Mucosa of descending colon (tissue), 3 donors: ENCODE measurements at regions not wholly inside any gene's neighbourhood (a gene's known extent, or its start where the extent isn't known, plus 50 kb on each side); places are given as distances from the start of the nearest gene placed in this dataset.

Experiments used
- ATAC-seq: fragments of 200-7000 bp; cut with Tn5 transposase; one replicate; pipeline ENCODE4 v1.9.1; 2020; ENCODE audit warnings: mild to moderate bottlenecking, moderate library complexity
- DNase-seq, 3 donors: peaks; one replicate each; pipeline ENCODE4 v3.0.0-alpha.2; 2020
- H3K36me3 ChIP-seq: fragments of 200-600 bp; one replicate; pipeline ENCODE4 v1.8.0; 2021; ENCODE audit warnings: low read depth, mild to moderate bottlenecking
- H3K4me1 ChIP-seq: fragments of 200-600 bp; one replicate; pipeline ENCODE4 v1.8.0; 2021; ENCODE audit warnings: low read depth, mild to moderate bottlenecking
- H3K4me3 ChIP-seq: fragments of 200-600 bp; one replicate; pipeline ENCODE4 v1.8.0; 2021; ENCODE audit warnings: mild to moderate bottlenecking
- H3K9me3 ChIP-seq: fragments of 200-600 bp; one replicate; pipeline ENCODE4 v1.8.0; 2021; ENCODE audit warnings: mild to moderate bottlenecking
- intact Hi-C, 2 donors: fragments of 100-400 bp; cut with DNase I in 1 of 2; cut with micrococcal nuclease in 1 of 2; formaldehyde crosslinking; loops; one replicate each; pipeline versions ENCODE4 v1.11.0 to v1.11.1; 2022; cut with DNase I, micrococcal nuclease
- TF ChIP-seq, protein P1 (sequence below): fragments of 200-600 bp; IDR thresholded peaks from one replicate; pipeline ENCODE4 v1.8.0; 2022; ENCODE audit warnings: antibody characterized with exemption, mild to moderate bottlenecking
- donor health status: DM: no; HTN: no; CAD: no; lungs with moderate emphysema.
- donor health status: DM: no; HTN: no; CAD: no.
- donor health status: DM: no; HTN: yes; CAD: no.

DNA sequence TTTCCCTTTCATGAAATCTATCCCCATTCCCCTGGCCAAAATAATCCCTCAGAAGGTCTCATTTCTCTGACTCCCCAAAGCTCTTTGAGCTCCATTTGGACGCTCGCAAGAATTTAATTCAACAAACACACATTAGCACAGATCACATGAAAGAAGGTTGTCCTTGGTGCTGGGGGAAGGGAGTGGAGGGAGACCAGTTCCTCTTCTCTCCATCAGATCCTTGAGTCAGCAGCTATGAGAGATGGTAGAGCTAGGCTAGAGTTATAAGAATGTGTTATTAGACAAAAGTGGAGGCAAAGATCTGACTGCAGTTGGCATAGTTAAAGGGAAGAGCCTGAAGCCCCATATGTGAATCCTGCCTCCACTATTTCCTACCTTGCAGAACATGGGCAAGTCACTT, 184.2 kb upstream of the CDYL start:
- H3K4me3 ChIP-seq: no peak overlapping the region
- TF ChIP-seq, protein P1, sequence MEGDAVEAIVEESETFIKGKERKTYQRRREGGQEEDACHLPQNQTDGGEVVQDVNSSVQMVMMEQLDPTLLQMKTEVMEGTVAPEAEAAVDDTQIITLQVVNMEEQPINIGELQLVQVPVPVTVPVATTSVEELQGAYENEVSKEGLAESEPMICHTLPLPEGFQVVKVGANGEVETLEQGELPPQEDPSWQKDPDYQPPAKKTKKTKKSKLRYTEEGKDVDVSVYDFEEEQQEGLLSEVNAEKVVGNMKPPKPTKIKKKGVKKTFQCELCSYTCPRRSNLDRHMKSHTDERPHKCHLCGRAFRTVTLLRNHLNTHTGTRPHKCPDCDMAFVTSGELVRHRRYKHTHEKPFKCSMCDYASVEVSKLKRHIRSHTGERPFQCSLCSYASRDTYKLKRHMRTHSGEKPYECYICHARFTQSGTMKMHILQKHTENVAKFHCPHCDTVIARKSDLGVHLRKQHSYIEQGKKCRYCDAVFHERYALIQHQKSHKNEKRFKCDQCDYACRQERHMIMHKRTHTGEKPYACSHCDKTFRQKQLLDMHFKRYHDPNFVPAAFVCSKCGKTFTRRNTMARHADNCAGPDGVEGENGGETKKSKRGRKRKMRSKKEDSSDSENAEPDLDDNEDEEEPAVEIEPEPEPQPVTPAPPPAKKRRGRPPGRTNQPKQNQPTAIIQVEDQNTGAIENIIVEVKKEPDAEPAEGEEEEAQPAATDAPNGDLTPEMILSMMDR: no peak
- intact Hi-C loops: no loop called here
- ATAC-seq (no peak), DNase-seq (no peak)
- no peaks in the 10 kb centered on the region for H3K36me3 ChIP-seq
- no peaks in the 10 kb centered on the region for H3K9me3 ChIP-seq
- H3K4me1 ChIP-seq: no peaks in the 10 kb centered on the region

DNA sequence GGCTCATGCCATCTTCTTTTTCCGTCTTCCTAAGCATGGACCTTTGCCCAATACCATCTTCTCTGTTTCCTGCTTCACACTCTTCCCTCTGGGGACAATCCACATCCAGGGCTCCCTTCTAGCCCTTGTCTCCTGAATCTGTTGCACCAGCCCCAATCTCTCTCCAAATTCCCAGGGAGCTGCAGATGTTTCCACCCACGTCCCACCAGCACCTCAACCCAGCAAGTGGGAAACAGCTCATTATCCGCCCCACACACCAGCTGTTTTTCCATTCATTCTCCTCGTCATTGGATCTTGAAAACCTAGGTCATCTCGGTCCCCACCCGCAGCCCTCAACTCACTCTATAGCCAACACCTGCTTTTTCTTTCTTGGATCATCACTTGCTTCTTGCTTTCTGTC, 185.0 kb upstream of the CDYL start:
- no peak overlapping the region for H3K4me3 ChIP-seq
- no peak for ATAC-seq
- no peak for DNase-seq
- intact Hi-C loops: no loop called here
- no peaks in the 10 kb centered on the region for H3K36me3 ChIP-seq
- TF ChIP-seq, protein P1: no peak
- no peaks in the 10 kb centered on the region for H3K4me1 ChIP-seq
- H3K9me3 ChIP-seq: no peaks in the 10 kb centered on the region

DNA sequence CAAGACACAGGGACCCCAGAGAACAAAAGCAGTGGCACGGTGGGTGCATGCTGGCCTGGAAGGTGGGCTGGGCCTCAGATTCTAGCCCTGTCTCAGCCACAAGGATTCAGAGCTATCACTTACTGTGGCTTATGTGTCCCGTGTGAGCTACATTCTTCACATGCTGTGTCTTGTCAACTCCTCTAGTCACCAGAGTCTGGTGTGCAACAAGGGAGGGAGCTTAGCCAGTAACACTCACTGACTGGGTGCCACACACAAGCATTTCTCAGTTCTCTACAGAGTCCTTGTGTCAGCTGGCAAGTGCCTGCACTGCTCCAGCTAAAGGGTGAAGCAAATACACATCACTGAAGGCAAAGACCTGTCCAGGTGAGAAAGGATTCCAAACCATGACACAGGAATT, 186.9 kb upstream of the CDYL start:
- Histone ChIP-seq H3K4me1 (no peaks in the 10 kb centered on the region), H3K9me3 (no peaks in the 10 kb centered on the region), H3K36me3 (no peaks in the 10 kb centered on the region), H3K4me3 (no peak overlapping the region)
- ATAC-seq (no peak), DNase-seq (no peak)
- intact Hi-C loops: no loop called here
- TF ChIP-seq, protein P1: no peak

DNA sequence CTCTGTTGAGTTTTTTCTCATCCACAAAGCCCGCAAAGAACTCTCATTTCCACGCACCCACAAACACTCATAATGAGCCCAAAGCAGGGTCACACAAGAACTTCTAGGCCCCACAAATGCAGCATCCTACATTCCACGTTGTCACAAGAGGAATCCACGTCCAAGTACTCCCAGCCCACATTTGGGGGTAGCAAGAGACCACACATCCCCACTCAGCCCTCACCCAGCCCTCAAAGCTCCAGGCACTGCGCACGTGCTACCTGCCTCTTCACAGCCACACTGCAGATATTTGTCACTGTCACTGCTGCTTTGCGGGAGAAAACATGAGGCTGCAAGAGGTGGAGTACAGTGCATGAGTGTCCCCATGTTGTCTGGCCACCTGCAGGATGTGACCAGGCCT, 187.6 kb upstream of the CDYL start:
- DNase-seq (no peak), ATAC-seq (no peak)
- Histone ChIP-seq H3K4me3 (no peak overlapping the region), H3K4me1 (no peaks in the 10 kb centered on the region), H3K9me3 (no peaks in the 10 kb centered on the region), H3K36me3 (no peaks in the 10 kb centered on the region)
- TF ChIP-seq, protein P1: no peak
- intact Hi-C loops: no loop called here

DNA sequence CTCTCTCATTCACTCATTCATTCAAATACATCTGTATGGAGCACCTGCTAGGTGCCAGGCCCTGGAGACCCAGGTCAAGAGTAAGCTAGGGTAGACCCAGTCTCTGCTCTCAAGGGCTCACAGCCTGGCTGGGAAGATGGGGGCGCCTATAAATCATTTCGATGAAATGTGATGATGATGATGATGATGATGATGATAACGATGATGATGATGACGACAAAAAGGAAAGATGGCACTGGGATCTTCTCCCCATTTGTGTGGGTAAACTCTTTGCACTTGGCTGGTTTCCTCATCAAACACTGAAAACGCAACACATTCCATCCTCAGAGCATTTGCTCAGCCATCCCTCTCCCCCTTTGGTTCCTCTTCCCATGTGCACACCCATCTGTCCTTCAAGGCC, 188.0 kb upstream of the CDYL start:
- Histone ChIP-seq H3K9me3 (no peaks in the 10 kb centered on the region), H3K4me3 (no peak overlapping the region), H3K4me1 (no peaks in the 10 kb centered on the region), H3K36me3 (no peaks in the 10 kb centered on the region)
- no peak for ATAC-seq
- intact Hi-C loops: no loop called here
- TF ChIP-seq, protein P1: no peak
- DNase-seq: no peak

DNA sequence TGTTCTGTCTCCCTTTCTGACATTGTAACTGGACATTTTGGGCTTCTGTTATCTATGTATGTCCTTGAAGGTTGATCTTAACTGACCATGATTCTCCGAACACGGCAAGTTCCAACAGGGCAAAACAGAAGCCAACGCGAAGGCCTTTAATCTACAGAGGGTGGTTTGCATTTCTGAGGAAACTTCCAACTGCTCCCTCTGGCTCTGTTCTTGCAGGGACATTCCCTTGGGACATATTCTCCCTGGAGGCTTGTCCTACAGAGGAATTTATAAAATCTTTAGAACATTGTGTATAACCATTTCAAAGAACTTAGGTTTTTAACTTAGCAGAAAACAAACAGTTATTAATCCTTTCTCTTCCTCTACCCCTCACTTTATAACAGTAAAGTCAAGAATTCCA, 189.0 kb upstream of the CDYL start:
- no peaks in the 10 kb centered on the region for H3K4me1 ChIP-seq
- intact Hi-C loops: no loop called here
- no peaks in the 10 kb centered on the region for H3K36me3 ChIP-seq
- ATAC-seq: no peak
- no peak overlapping the region for H3K4me3 ChIP-seq
- DNase-seq: no peak
- no peaks in the 10 kb centered on the region for H3K9me3 ChIP-seq
- TF ChIP-seq, protein P1: no peak
